NB4 (cell line): ENCODE measurements at regions not wholly inside any gene's neighbourhood (a gene's known extent, or its start where the extent isn't known, plus 50 kb on each side); places are given as distances from the start of the nearest gene placed in this dataset.
"Not testable (repeated sequence)": the region's sequence is repeated elsewhere in the genome, so short reads cannot be mapped to it uniquely, and the experiment has no call there.

Source experiments
- POLR2A ChIP-seq: IDR thresholded peaks from 2 replicates; pipeline ENCODE4 v1.6.1; 2011; ENCODE audit warnings: mild to moderate bottlenecking; ENCODE audit not compliant: insufficient read length; ENCODE audit errors: extremely low read depth
- TF ChIP-seq, protein P1 (sequence below): IDR thresholded peaks from one replicate; pipeline ENCODE4 v1.5.1; 2012; ENCODE audit warnings: low read depth, low read length
- TF ChIP-seq, protein P2 (sequence below): IDR thresholded peaks from 2 replicates; pipeline ENCODE4 v1.6.1; 2011; ENCODE audit warnings: low read depth, low read length

DNA sequence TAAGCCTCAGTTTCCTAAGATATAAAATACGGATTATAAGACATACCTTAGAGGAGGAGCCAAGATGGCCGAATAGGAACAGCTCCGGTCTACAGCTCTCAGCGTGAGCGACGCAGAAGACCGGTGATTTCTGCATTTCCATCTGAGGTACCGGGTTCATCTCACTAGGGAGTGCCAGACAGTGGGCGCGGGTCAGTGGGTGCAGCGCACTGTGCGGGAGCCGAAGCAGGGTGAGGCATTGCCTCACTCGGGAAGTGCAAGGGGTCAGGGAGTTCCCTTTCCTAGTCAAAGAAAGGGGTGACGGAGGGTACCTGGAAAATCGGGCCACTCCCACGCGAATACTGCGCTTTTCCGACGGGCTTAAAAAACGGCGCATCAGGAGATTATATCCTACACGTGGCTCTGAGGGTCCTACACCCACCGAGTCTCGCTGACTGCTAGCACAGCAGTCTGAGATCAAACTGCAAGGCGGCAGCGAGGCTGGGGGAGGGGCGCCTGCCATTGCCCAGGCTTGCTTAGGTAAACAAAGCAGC, 1877.1 kb upstream of the C9orf72 start:
- TF ChIP-seq, protein P1, sequence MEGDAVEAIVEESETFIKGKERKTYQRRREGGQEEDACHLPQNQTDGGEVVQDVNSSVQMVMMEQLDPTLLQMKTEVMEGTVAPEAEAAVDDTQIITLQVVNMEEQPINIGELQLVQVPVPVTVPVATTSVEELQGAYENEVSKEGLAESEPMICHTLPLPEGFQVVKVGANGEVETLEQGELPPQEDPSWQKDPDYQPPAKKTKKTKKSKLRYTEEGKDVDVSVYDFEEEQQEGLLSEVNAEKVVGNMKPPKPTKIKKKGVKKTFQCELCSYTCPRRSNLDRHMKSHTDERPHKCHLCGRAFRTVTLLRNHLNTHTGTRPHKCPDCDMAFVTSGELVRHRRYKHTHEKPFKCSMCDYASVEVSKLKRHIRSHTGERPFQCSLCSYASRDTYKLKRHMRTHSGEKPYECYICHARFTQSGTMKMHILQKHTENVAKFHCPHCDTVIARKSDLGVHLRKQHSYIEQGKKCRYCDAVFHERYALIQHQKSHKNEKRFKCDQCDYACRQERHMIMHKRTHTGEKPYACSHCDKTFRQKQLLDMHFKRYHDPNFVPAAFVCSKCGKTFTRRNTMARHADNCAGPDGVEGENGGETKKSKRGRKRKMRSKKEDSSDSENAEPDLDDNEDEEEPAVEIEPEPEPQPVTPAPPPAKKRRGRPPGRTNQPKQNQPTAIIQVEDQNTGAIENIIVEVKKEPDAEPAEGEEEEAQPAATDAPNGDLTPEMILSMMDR: not testable (repeated sequence)
- TF ChIP-seq POLR2A: not testable (repeated sequence)
- TF ChIP-seq, protein P2, sequence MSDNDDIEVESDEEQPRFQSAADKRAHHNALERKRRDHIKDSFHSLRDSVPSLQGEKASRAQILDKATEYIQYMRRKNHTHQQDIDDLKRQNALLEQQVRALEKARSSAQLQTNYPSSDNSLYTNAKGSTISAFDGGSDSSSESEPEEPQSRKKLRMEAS: not testable (repeated sequence)
